HepG2 (cell line): ENCODE measurements at regions not wholly inside any gene's neighbourhood (a gene's known extent, or its start where the extent isn't known, plus 50 kb on each side); places are given as distances from the start of the nearest gene placed in this dataset.

ENCODE experiments used
- ATAC-seq: fragments of 200-7000 bp; cut with Tn5 transposase; 3 replicates; pipeline ENCODE4 v1.9.1; 2020; ENCODE audit warnings: mild to moderate bottlenecking, moderate library complexity
- BruUV-seq: library from RNA; stranded (reverse); fragments of 400-500 nt; replicated peaks from 2 replicates; lab custom pipeline; 2021; lab: Mats Ljungman, UMichigan
- CTCF ChIA-PET: fragments of 300-600 bp; formaldehyde crosslinking; extraction: SDS; loops from one replicate; lab custom pipeline; 2021; ENCODE audit warnings: low total read pairs, inconsistent platforms, low intra/inter-chr PET ratio; lab: Yijun Ruan, JAX
- POLR2A ChIA-PET: fragments of 350-600 bp; sonication (Branson Sonifier 250); formaldehyde crosslinking; loops from one replicate; lab custom pipeline; 2020; ENCODE audit warnings: antibody characterized with exemption, inconsistent platforms; lab: Yijun Ruan, JAX
- DNase-seq: peaks from one replicate; pipeline ENCODE4 v3.0.0-alpha.2; 2015; ENCODE audit warnings: low spot score
- FAIRE-seq: peaks from 3 replicates; lab custom pipeline; 2011; peaks lifted over from hg19 to GRCh38; lab: Jason Lieb, UNC
- H2AFZ ChIP-seq: one replicate; pipeline ENCODE4 v1.6.1; 2011; ENCODE audit warnings: low read length, inconsistent platforms
- H3K27ac ChIP-seq: fragments of 300-600 bp; 3 replicates; pipeline ENCODE4 v1.8.0; 2011; ENCODE audit warnings: mixed run types, mild to moderate bottlenecking, mixed read lengths, low read length, inconsistent platforms; ENCODE audit not compliant: insufficient read depth; ENCODE audit errors: extremely low read length
- H3K27me3 ChIP-seq, 2 experiments: fragments of 200-600 bp in 1 of 2; 2 replicates in 1 of 2; 3 replicates in 1 of 2; pipeline versions ENCODE4 v1.6.0 to v1.8.0; 2011; ENCODE audit warnings: low read length in 2 of 2, mild to moderate bottlenecking in 2 of 2, moderate library complexity in 2 of 2, inconsistent platforms in 1 of 2; ENCODE audit not compliant: insufficient read depth in 2 of 2, control insufficient read depth in 1 of 2
- H3K36me3 ChIP-seq, 2 experiments: fragments of 200-600 bp in 1 of 2; replicated peaks in 1 of 2; 2 replicates in 1 of 2; 3 replicates in 1 of 2; pipeline versions ENCODE4 v1.5.1 to v1.8.0; 2011; ENCODE audit warnings: low read length in 2 of 2, inconsistent platforms in 1 of 2; ENCODE audit not compliant: insufficient read depth in 2 of 2, control insufficient read depth in 1 of 2
- H3K4me1 ChIP-seq: 2 replicates; pipeline ENCODE4 v1.5.1; 2012; ENCODE audit warnings: low read length, inconsistent platforms; ENCODE audit not compliant: insufficient read depth
- H3K4me2 ChIP-seq: 2 replicates; pipeline ENCODE4 v1.6.0; 2011; ENCODE audit warnings: low read depth, low read length, inconsistent platforms
- H3K4me3 ChIP-seq, 3 experiments: fragments of 200-600 bp in 1 of 3; sonication (generic), shearing (Covaris generic) in 1 of 3; replicated peaks in 1 of 3; 2 replicates each; pipeline ENCODE4 v1.5.1; 2011 to 2016; ENCODE audit warnings: low read length in 3 of 3, inconsistent platforms in 2 of 3, low read depth in 2 of 3, mild to moderate bottlenecking in 2 of 3, control low read depth in 1 of 3, mixed read lengths in 1 of 3; ENCODE audit not compliant: insufficient read depth in 1 of 3
- H3K79me2 ChIP-seq: one replicate; pipeline ENCODE4 v1.6.1; 2011; ENCODE audit warnings: low read length, inconsistent platforms; ENCODE audit not compliant: insufficient read depth
- H3K9ac ChIP-seq: 2 replicates; pipeline ENCODE4 v1.6.0; 2011; ENCODE audit warnings: mild to moderate bottlenecking, low read depth, low read length, inconsistent platforms; ENCODE audit not compliant: insufficient read depth
- H3K9me3 ChIP-seq: 2 replicates; pipeline ENCODE4 v1.5.1; 2012; ENCODE audit warnings: mild to moderate bottlenecking, low read length
- H4K20me1 ChIP-seq: 2 replicates; pipeline ENCODE4 v1.6.0; 2011; ENCODE audit warnings: inconsistent platforms, mild to moderate bottlenecking, low read length, moderate library complexity; ENCODE audit not compliant: insufficient read depth
- FOXJ3 ChIP-seq: sonication (generic); formaldehyde crosslinking; IDR thresholded peaks from 2 replicates; pipeline ENCODE4 v1.4.0; 2020; ENCODE audit warnings: missing genetic modification reagents, mild to moderate bottlenecking, borderline replicate concordance
- HDAC6 ChIP-seq: fragments of 200-600 bp; sonication (generic); IDR thresholded peaks from 2 replicates; pipeline ENCODE4 v1.7.0; 2017; ENCODE audit warnings: mild to moderate bottlenecking, antibody characterized with exemption, low read length, low read depth
- HMG20A ChIP-seq: IDR thresholded peaks from 2 replicates; pipeline ENCODE4 v1.6.1; 2016; ENCODE audit warnings: borderline replicate concordance
- KDM3A ChIP-seq: IDR thresholded peaks from 2 replicates; pipeline ENCODE4 v1.6.1; 2018; ENCODE audit warnings: low read depth, missing compliant biosample characterization
- KLF6 ChIP-seq: IDR thresholded peaks from 2 replicates; pipeline ENCODE4 v1.8.0; 2016; ENCODE audit warnings: missing biosample characterization, missing genetic modification reagents
- KLF9 ChIP-seq: IDR thresholded peaks from 2 replicates; pipeline ENCODE4 v1.6.1; 2016; ENCODE audit warnings: low read depth
- MAFK ChIP-seq, 2 experiments: IDR thresholded peaks in 1 of 2; conservative IDR thresholded peaks in 1 of 2; 2 replicates each; pipeline ENCODE4 v1.6.1; 2011; ENCODE audit warnings: improper control_type of control experiment in 2 of 2, low read length in 2 of 2
- ONECUT2 ChIP-seq: sonication (generic); formaldehyde crosslinking; IDR thresholded peaks from 2 replicates; pipeline ENCODE4 v1.4.0; 2020; ENCODE audit warnings: missing genetic modification reagents
- ZFAT ChIP-seq: sonication (generic); formaldehyde crosslinking; conservative IDR thresholded peaks from 2 replicates; pipeline ENCODE4 v1.8.1; 2023; ENCODE audit warnings: missing genetic modification reagents, inconsistent platforms
- ZFP36 ChIP-seq: fragments of 150-350 bp; IDR thresholded peaks from 2 replicates; pipeline ENCODE4 v1.6.1; 2018; ENCODE audit warnings: borderline replicate concordance, low read length, low read depth; ENCODE audit not compliant: partially characterized antibody
- ZNF256 ChIP-seq: sonication (generic); formaldehyde crosslinking; conservative IDR thresholded peaks from 2 replicates; pipeline ENCODE4 v1.4.0; 2020; ENCODE audit warnings: missing genetic modification reagents
- ZNF263 ChIP-seq: sonication (generic); formaldehyde crosslinking; IDR thresholded peaks from 2 replicates; pipeline ENCODE4 v1.4.0; 2020; ENCODE audit warnings: missing genetic modification reagents
- ZNF674 ChIP-seq: sonication (generic); formaldehyde crosslinking; IDR thresholded peaks from 2 replicates; pipeline ENCODE4 v1.5.0; 2020; ENCODE audit warnings: low read depth, mild to moderate bottlenecking, missing genetic modification reagents
- ZNF704 ChIP-seq: sonication (generic); formaldehyde crosslinking; IDR thresholded peaks from 2 replicates; pipeline ENCODE4 v1.8.1; 2023; ENCODE audit warnings: mild to moderate bottlenecking, inconsistent platforms, moderate library complexity, missing genetic modification reagents, borderline replicate concordance
- WGBS: methylation state at CpG from one replicate; pipeline ENCODE4 v1.1.6; 2017; ENCODE audit warnings: low lambda C conversion rate; 5-methylcytosine and 5-hydroxymethylcytosine counted together
- in situ Hi-C: cut with HindIII; loops from 2 replicates; pipeline ENCODE4 v1.10.0; 2017; ENCODE audit warnings: low pct_unique_long_range_greater_than_20kb; ENCODE audit not compliant: extremely low pct_ligation_motif_present
- intact Hi-C: fragments of 100-400 bp; cut with micrococcal nuclease; formaldehyde crosslinking; loops from one replicate; pipeline ENCODE4 v1.10.0; 2022; ENCODE audit not compliant: unreplicated experiment
- TF ChIP-seq, protein P1 (sequence below): sonication (generic); formaldehyde crosslinking; IDR thresholded peaks from 2 replicates; pipeline ENCODE4 v1.4.0; 2020; ENCODE audit warnings: missing genetic modification reagents
- TF ChIP-seq, protein P2 (sequence below): sonication (generic); formaldehyde crosslinking; IDR thresholded peaks from 2 replicates; pipeline ENCODE4 v1.4.0; 2020; ENCODE audit warnings: missing genetic modification reagents

GRCh38 chrX:41009850-41010846 lies 75.1 kb upstream of the USP9X start:
- FAIRE-seq, result peak; percentile 68
- BruUV-seq, result TSS peak; percentile 93
- peak; percentile 89 for DNase-seq
- ATAC-seq, result peak; percentile 98
- in situ Hi-C loops, result loop anchor here (10.0 kb wide), 1 partner anchor 105 kb away; no protein-coding TSS in a partner anchor
- Histone ChIP-seq H3K9me3 (no peaks in the 10 kb centered on the region), H3K4me2 (peak overlapping the region; percentile 75), H3K36me3 (no peaks in the 10 kb centered on the region), H3K27me3 (no peaks in the 10 kb centered on the region), H3K27ac (peak overlapping the region; percentile 96), H3K79me2 (no peaks in the 10 kb centered on the region), H3K4me3 (peak overlapping the region; percentile 28 to 54 (median 34); a peak in 4 of 6 replicates), H3K9ac (peak overlapping the region; percentile 76), H3K4me1 (peaks cover 29% of the 10 kb centered on the region), H2AFZ (no peak overlapping the region), H4K20me1 (no peaks in the 10 kb centered on the region)
- 55% methylated on average over 8 of the region's 28 CpGs for WGBS
- intact Hi-C loops, result loop anchor here (2.0 kb wide), 1 partner anchor 75 kb away; the partner anchor contains the start of gene USP9X
- CTCF ChIA-PET, result no interaction called here
- POLR2A ChIA-PET, result interaction anchor here (1.3 to 1.7 kb wide), 4 partner anchors 8 to 76 kb away, joined by 5 to 26 read pairs (median 16); partner anchors contain the start of gene USP9X
- no peak for TF ChIP-seq ZNF704 (CRISPR knock-in tag)
- no peak; the same call in 1 of the 2 replicates for TF ChIP-seq FOXJ3
- TF ChIP-seq, protein P1, sequence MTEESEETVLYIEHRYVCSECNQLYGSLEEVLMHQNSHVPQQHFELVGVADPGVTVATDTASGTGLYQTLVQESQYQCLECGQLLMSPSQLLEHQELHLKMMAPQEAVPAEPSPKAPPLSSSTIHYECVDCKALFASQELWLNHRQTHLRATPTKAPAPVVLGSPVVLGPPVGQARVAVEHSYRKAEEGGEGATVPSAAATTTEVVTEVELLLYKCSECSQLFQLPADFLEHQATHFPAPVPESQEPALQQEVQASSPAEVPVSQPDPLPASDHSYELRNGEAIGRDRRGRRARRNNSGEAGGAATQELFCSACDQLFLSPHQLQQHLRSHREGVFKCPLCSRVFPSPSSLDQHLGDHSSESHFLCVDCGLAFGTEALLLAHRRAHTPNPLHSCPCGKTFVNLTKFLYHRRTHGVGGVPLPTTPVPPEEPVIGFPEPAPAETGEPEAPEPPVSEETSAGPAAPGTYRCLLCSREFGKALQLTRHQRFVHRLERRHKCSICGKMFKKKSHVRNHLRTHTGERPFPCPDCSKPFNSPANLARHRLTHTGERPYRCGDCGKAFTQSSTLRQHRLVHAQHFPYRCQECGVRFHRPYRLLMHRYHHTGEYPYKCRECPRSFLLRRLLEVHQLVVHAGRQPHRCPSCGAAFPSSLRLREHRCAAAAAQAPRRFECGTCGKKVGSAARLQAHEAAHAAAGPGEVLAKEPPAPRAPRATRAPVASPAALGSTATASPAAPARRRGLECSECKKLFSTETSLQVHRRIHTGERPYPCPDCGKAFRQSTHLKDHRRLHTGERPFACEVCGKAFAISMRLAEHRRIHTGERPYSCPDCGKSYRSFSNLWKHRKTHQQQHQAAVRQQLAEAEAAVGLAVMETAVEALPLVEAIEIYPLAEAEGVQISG (CRISPR knock-in tag), result peak; percentile 44
- no peak for TF ChIP-seq MAFK (conservative IDR thresholded peaks at IDR 0.05 in 1 of 2, IDR thresholded peaks at IDR 0.05 in 1 of 2; ENCODE audit: low read length in 2 of 2)
- TF ChIP-seq ZNF256, result no peak
- no peak for TF ChIP-seq KLF9 (CRISPR knock-in tag)
- no peak for TF ChIP-seq ZFP36
- TF ChIP-seq, protein P2, sequence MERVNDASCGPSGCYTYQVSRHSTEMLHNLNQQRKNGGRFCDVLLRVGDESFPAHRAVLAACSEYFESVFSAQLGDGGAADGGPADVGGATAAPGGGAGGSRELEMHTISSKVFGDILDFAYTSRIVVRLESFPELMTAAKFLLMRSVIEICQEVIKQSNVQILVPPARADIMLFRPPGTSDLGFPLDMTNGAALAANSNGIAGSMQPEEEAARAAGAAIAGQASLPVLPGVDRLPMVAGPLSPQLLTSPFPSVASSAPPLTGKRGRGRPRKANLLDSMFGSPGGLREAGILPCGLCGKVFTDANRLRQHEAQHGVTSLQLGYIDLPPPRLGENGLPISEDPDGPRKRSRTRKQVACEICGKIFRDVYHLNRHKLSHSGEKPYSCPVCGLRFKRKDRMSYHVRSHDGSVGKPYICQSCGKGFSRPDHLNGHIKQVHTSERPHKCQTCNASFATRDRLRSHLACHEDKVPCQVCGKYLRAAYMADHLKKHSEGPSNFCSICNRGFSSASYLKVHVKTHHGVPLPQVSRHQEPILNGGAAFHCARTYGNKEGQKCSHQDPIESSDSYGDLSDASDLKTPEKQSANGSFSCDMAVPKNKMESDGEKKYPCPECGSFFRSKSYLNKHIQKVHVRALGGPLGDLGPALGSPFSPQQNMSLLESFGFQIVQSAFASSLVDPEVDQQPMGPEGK, result peak; percentile 58
- TF ChIP-seq ZNF674 (CRISPR knock-in tag), result no peak
- no peak for TF ChIP-seq KLF6 (CRISPR knock-in tag)
- TF ChIP-seq KDM3A, result peak; percentile 56; the same call in 1 of the 2 replicates
- peak; percentile 47; the same call in 1 of the 2 replicates for TF ChIP-seq HMG20A (CRISPR knock-in tag)
- TF ChIP-seq HDAC6, result no peak
- TF ChIP-seq ZNF263 (CRISPR knock-in tag), result no peak
- TF ChIP-seq ONECUT2 (CRISPR knock-in tag), result no peak
- TF ChIP-seq ZFAT (CRISPR knock-in tag), result no peak
